Hematopoietic multipotent progenitor cell treated with erythropoietin and hydrocortisone succinate and interleukin-3 and kit ligand, for 4 days (in vitro differentiated cells): ENCODE measurements at regions not wholly inside any gene's neighbourhood (a gene's known extent, or its start where the extent isn't known, plus 50 kb on each side); places are given as distances from the start of the nearest gene placed in this dataset.
A peak's percentile ranks its signal among the peaks of the same experiment; 100 is the strongest.

Source experiments
- DNase-seq: peaks from one replicate; pipeline ENCODE4 v3.0.0-alpha.2; 2015

DNA sequence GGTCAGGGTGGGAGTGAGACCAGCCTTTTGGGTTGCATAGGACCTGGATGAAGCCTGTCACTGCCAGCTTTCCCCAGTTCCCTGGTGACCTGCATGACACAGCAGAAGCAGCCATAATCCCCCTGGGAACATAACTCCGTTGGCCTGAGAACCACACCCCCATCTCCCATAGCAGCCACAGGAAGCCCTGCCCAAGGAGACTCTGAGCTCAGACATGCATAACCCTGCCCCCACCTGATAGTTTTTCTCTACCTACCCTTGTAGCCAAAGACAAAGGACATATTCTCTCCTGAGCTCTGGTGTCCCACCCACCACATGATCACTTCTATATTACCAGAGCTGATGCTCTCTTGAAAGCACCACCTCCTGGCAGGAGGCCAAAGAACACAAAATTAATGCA is 413.5 kb upstream of the HTR2A start:
- no peak for DNase-seq

DNA sequence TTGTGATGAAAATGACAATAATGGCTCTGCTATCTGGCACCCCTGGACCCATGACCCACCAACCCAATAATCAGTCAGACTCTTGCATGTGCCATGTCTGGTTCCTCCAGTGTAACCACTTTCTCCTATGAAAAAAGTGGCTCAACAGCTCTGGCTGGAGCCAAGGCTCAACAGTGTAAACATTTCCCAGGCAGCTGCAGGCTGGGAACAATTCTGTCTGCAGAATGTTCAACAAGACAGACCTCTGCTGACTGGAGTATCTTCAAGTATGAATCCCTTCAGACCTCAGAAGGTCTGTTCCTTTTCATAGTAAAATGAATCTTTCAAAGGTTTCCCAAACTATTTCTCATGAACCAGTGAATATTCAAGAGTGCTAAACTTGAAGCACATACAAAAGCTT is 410.1 kb upstream of the HTR2A start:
- no peak for DNase-seq

DNA sequence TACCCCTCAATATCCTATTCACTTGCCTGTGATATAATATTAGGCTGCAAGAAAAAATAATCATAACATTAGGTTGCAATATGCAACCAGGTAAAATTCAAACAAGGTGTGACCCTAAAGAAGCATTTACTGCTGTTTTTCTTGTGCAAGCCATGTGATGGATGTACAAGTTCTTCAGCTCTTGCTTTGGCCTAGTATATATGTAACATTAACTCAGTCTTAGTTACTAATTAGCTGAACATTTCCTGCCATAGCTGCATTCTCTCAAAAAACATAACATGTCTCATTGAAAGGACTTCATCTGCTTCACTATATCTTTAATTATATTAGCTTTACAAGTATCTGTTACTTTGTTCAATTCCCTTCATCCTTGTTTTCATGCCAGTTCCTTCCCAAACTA is 406.8 kb upstream of the HTR2A start:
- no peak for DNase-seq

DNA sequence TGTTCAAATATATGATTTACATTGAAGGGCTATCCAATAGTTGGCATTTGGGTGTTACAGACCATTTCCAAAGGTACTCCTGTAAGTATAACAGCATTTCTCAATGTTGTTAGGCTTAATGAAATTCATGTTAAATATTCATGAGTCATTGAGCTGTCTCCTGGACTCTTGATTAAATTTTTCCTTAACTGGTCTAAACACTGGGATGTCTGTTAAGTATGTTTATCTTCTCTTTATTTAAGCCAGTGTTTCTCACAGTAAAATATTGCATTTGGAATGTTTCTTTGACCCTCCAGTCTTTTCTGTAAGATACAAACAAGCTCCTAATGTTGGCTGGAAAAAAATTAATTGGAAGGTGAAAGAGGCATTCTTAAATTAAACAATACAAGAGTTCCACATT is 402.5 kb upstream of the HTR2A start:
- DNase-seq = no peak

DNA sequence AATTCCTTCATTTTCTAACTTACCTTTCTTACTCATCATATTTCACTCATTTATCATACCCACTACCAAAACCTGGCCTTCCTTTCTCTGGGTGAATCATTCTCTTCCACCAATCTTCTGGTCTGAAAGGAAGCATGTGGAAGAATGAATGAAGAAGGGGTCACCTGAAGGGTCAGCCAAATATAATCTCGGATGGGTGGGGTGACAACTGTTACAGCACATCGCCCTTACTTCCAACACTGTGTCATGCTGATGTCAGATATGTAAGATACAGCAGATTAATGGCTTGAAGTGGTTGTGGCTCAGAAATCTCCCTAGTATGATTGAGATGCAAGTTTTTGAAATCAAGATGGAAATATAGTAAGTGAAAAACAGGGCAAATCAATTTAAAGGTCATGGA is 401.7 kb upstream of the HTR2A start:
- DNase-seq = no peak

GRCh38 chr13:47294691-47295090 is 397.8 kb upstream of the HTR2A start:
- DNase-seq = no peak

- DNase-seq = no peak
These were observed 394.3 kb upstream of the HTR2A start for GRCh38 chr13:47291107-47291656.

GRCh38 chr13:47289567-47289966 is 392.7 kb upstream of the HTR2A start:
- DNase-seq = no peak

DNA sequence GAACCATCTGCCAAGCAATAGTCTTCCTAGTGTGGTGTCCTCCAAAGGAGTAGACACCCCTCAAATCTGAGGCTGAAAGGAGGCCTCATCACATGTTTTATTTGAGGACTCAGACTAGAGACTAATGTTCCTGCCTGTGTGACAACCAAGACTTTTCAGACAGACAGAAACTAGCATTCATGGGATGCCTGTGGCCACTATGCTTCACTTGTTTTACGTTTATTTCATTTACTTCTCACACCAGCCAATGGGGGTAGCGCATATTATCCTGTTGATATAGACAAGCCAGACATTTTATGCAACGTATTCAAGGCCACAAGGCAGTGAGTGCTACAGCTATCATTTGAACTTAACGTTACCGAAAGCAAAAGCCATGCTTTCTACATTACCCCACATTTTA is 391.7 kb upstream of the HTR2A start:
- DNase-seq = no peak

- no peak for DNase-seq
These were observed 390.5 kb upstream of the HTR2A start for GRCh38 chr13:47287291-47287751.

GRCh38 chr13:47281991-47282390 is 385.1 kb upstream of the HTR2A start:
- no peak for DNase-seq

GRCh38 chr13:47279920-47280319 is 383.1 kb upstream of the HTR2A start:
- no peak for DNase-seq

DNA sequence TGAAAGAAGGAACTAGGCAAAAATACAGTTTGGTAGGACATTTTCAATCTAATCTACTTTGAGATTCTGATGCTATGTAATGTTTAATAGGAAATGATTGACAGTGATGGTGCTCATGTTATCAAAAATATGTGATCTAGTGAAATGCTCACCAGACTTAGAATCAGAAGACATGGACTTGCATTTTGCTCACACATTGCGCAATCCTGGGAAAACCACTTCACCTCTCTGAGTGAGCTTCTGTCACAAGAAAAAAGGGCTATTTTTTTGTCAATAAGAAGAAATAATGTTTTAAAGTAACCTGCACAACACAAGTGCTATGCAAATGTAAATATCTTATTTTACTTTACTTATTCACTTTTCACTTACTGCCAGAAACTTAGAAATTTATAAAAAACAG is 380.9 kb upstream of the HTR2A start:
- peak; percentile 7 for DNase-seq

DNA sequence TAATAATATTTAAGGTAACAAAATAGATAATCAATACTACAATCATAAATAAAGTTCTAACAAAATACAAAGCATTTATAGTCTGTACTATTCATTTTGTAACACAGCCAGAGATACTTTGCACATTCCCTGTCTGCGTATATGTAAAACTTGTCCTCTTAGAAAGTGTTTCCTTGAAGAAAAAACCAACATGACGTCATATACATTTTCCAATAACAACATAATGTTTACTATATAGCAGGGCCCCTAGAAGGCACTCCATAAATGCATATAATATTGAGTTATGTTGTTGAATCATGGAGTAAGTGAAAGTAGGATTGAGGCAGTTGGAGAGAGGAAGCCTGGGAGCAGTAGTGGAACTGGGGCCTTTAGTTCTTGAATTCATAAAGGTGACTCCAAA is 371.4 kb upstream of the HTR2A start:
- DNase-seq = no peak

DNA sequence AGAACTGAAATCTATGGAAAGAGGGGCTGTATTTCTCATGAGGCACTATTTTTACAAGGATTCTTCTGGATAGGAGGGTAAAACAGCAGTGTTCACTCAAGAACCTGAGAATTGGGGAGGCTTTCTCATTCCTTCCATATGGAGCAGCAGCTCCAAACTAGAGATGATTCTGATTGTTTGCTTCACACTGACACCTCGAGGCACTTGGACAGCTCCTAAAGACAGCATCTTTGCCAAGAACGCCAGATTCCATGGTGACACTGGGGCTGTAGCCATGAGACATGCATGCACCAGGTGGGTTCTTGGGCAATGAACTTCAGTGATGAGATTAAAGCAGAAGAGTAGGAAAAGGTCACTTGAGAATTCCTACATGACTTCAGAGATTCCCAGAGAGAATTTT is 361.5 kb upstream of the HTR2A start:
- no peak for DNase-seq

GRCh38 chr13:47256618-47257017 is 359.8 kb upstream of the HTR2A start:
- no peak for DNase-seq

- DNase-seq = no peak
These were observed 355.8 kb upstream of the HTR2A start for GRCh38 chr13:47252627-47253026.

- no peak for DNase-seq
These were observed 354.9 kb upstream of the HTR2A start for GRCh38 chr13:47251771-47252170.

GRCh38 chr13:47250146-47250545 is 353.3 kb upstream of the HTR2A start:
- no peak for DNase-seq

GRCh38 chr13:47249266-47249665 is 352.4 kb upstream of the HTR2A start:
- no peak for DNase-seq

GRCh38 chr13:47241446-47241845 is 344.6 kb upstream of the HTR2A start:
- DNase-seq = peak; percentile 1

- DNase-seq = no peak
These were observed 342.2 kb upstream of the HTR2A start for GRCh38 chr13:47239025-47239424.

DNA sequence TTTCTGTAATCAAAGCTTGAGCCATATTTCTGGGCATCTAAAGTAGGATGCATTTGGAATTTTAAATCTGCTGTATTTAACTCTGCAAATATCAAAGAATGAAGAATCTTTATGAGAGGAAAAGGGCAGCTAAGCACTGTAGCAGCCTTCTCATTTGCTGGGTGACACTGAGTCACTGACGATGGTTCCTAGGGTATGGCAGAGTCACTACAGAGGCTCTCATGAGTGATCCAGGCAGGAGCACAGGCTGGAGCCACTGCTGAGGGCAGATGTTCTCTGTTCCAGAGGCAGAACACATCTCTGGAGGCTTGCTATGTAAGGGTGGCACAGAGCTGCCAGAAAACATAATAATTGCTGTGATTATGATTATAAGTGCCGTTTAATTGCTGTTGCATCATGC is 340.7 kb upstream of the HTR2A start:
- DNase-seq = no peak

DNA sequence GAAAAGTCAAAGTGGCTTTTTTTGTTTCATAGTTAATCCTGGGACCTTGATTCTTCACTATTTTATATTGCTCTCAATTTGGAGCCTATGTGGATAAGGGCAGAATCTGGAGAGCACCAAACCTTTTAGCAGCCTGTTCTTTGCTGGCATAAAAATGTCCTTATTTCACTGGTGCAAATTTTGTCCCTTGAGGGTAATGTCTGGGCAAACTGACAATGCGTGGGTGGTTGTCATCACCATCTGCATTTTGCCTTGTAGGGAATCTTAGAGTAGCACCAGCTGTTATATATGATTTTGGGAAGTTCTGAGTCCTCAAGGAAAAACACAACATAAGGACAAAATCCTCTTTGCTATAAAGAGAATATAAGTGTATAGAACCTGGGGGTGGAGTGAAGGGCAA is 336.9 kb upstream of the HTR2A start:
- no peak for DNase-seq

GRCh38 chr13:47232516-47232915 is 335.7 kb upstream of the HTR2A start:
- DNase-seq = no peak

DNA sequence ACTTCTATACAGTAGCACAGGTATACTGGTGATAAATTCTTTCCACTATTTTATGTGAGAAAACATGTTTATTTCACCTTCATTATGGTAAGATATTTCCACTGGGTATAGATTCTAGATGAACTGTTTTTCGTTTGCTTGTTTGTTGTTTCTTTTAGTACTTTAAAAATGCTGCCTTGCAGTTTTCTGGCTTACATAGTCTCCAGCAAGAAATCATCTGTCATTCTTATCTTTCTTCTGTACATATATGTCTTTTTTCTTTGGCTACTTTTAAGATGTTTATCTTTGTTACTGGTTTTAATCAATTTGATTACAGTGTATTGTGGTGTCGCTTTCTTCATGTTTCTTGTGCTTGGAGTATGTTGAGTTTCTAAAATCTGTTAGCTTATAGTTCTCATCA is 333.3 kb upstream of the HTR2A start:
- DNase-seq = no peak
